HG03354 (cell line): ENCODE measurements at regions not wholly inside any gene's neighbourhood (a gene's known extent, or its start where the extent isn't known, plus 50 kb on each side); places are given as distances from the start of the nearest gene placed in this dataset.

Experiments used
- ATAC-seq: cut with Tn5 transposase; IDR thresholded peaks from one replicate; pipeline ENCODE4 v1.9.1; 2021; ENCODE audit warnings: mild to moderate bottlenecking; ENCODE audit not compliant: unreplicated experiment, poor library complexity, severe bottlenecking

- ATAC-seq: no peak
Measured at GRCh38 chr18:54100920-54101470, 123.5 kb downstream of the MBD2 start.

- no peak for ATAC-seq
Measured at GRCh38 chr18:54100466-54100865, 124.0 kb downstream of the MBD2 start.

- peak; percentile 80 for ATAC-seq
Measured at GRCh38 chr18:54094474-54094873, 130.0 kb downstream of the MBD2 start.

- ATAC-seq: no peak
Measured at GRCh38 chr18:54090856-54091255, 133.6 kb downstream of the MBD2 start.

GRCh38 chr18:54089749-54090459 lies 134.6 kb downstream of the MBD2 start:
- no peak for ATAC-seq

- peak; percentile 38 for ATAC-seq
Measured at GRCh38 chr18:54086863-54087262, 137.6 kb downstream of the MBD2 start.

GRCh38 chr18:54086046-54086802 lies 138.2 kb downstream of the MBD2 start:
- peak; percentile 86 for ATAC-seq

GRCh38 chr18:54080858-54081257 lies 143.6 kb downstream of the MBD2 start:
- no peak for ATAC-seq

- no peak for ATAC-seq
Measured at GRCh38 chr18:54076166-54076565, 148.3 kb downstream of the MBD2 start.

- ATAC-seq: no peak
Measured at GRCh38 chr18:54075689-54076088, 148.8 kb downstream of the MBD2 start.

GRCh38 chr18:54069729-54070128 lies 154.7 kb downstream of the MBD2 start:
- no peak for ATAC-seq

- no peak for ATAC-seq
Measured at GRCh38 chr18:54060343-54061005, 164.0 kb downstream of the MBD2 start.

- no peak for ATAC-seq
Measured at GRCh38 chr18:54052732-54053429, 171.6 kb downstream of the MBD2 start.

- ATAC-seq: no peak
Measured at GRCh38 chr18:54052259-54052658, 172.2 kb downstream of the MBD2 start.

- no peak for ATAC-seq
Measured at GRCh38 chr18:54043484-54044251, 180.8 kb downstream of the MBD2 start.

GRCh38 chr18:54035927-54036326 lies 188.5 kb downstream of the MBD2 start:
- no peak for ATAC-seq

GRCh38 chr18:54033052-54033451 lies 191.4 kb downstream of the MBD2 start:
- no peak for ATAC-seq

GRCh38 chr18:54032412-54032811 lies 192.1 kb downstream of the MBD2 start:
- no peak for ATAC-seq

- ATAC-seq: no peak
Measured at GRCh38 chr18:54031243-54031642, 193.2 kb downstream of the MBD2 start.
